Neural crest cell (in vitro differentiated cells): ENCODE measurements at regions not wholly inside any gene's neighbourhood (a gene's known extent, or its start where the extent isn't known, plus 50 kb on each side); places are given as distances from the start of the nearest gene placed in this dataset.

ENCODE experiments used
- DNase-seq: peaks from one replicate; pipeline ENCODE4 v3.0.0; 2021; ENCODE audit warnings: low read depth, mixed read lengths, low spot score
- H3K27ac Mint-ChIP-seq: one replicate; pipeline ENCODE4 v1.8.0; 2021; ENCODE audit warnings: mild to moderate bottlenecking, mixed read lengths; ENCODE audit not compliant: unreplicated experiment
- H3K27me3 Mint-ChIP-seq: 2 replicates; pipeline ENCODE4 v1.8.0; 2021; ENCODE audit warnings: low read depth, mild to moderate bottlenecking, mixed read lengths
- H3K36me3 Mint-ChIP-seq: 2 replicates; pipeline ENCODE4 v1.8.0; 2021; ENCODE audit warnings: low read depth, mild to moderate bottlenecking, mixed read lengths
- H3K4me1 Mint-ChIP-seq: 2 replicates; pipeline ENCODE4 v1.8.0; 2021; ENCODE audit warnings: mixed read lengths
- H3K4me3 Mint-ChIP-seq: one replicate; pipeline ENCODE4 v1.8.0; 2021; ENCODE audit warnings: mild to moderate bottlenecking, mixed read lengths
- H3K9me3 Mint-ChIP-seq: 2 replicates; pipeline ENCODE4 v1.8.0; 2021; ENCODE audit warnings: mixed read lengths
- TF ChIP-seq, protein P1 (sequence below): fragments of 200-600 bp; sonication (generic); conservative IDR thresholded peaks from 2 replicates; pipeline ENCODE4 v1.5.0; 2021; ENCODE audit warnings: antibody characterized with exemption, mild to moderate bottlenecking

DNA sequence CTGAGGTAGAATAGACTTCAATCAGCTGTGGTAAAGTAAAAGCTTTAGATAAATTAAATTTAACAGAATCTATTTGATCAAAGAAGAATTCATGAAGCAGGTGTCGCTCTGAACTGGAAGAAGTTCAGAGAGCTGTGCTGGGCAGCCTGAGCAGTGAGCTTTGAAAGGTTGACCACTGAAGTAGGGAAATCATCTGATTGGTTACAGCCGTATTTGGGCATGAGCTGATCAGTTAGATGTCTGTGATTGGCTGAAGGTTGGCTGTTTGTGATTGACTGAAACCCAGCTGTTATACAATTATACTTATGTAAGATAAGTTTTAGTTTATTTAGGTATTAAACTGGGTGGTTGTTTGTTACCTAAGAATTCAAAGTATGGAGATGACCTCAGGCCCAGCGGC lies 1174.6 kb downstream of the CDH9 start:
- H3K4me3 Mint-ChIP-seq: no peak overlapping the region
- TF ChIP-seq, protein P1, sequence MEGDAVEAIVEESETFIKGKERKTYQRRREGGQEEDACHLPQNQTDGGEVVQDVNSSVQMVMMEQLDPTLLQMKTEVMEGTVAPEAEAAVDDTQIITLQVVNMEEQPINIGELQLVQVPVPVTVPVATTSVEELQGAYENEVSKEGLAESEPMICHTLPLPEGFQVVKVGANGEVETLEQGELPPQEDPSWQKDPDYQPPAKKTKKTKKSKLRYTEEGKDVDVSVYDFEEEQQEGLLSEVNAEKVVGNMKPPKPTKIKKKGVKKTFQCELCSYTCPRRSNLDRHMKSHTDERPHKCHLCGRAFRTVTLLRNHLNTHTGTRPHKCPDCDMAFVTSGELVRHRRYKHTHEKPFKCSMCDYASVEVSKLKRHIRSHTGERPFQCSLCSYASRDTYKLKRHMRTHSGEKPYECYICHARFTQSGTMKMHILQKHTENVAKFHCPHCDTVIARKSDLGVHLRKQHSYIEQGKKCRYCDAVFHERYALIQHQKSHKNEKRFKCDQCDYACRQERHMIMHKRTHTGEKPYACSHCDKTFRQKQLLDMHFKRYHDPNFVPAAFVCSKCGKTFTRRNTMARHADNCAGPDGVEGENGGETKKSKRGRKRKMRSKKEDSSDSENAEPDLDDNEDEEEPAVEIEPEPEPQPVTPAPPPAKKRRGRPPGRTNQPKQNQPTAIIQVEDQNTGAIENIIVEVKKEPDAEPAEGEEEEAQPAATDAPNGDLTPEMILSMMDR: no peak
- H3K4me1 Mint-ChIP-seq: no peaks in the 10 kb centered on the region
- peaks cover 4% of the 10 kb centered on the region for H3K36me3 Mint-ChIP-seq
- no peak overlapping the region for H3K27ac Mint-ChIP-seq
- no peaks in the 10 kb centered on the region for H3K27me3 Mint-ChIP-seq
- DNase-seq: no peak
- H3K9me3 Mint-ChIP-seq: peaks cover 17% of the 10 kb centered on the region

DNA sequence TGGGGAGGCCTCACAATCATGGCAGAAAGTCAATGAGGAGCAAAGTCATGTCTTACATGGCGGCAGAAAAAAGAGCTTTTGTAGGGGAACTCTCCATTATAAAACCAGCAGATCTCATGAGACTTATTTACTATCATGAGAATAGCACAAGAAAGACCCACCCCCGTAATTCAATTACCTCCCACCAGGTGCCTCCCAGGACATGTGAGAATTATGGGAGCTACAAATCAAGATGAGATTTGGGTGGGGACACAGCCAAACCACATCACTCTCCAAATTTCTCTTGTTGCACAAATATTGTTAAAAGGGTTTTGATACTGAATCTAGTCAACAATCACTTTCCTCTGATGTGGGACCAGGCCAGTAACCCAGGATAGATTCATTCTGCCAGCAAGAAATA lies 1176.1 kb downstream of the CDH9 start:
- TF ChIP-seq, protein P1: no peak
- peaks cover 4% of the 10 kb centered on the region for H3K36me3 Mint-ChIP-seq
- H3K27ac Mint-ChIP-seq: no peak overlapping the region
- peaks cover 17% of the 10 kb centered on the region for H3K9me3 Mint-ChIP-seq
- DNase-seq: no peak
- no peaks in the 10 kb centered on the region for H3K27me3 Mint-ChIP-seq
- H3K4me3 Mint-ChIP-seq: no peak overlapping the region
- H3K4me1 Mint-ChIP-seq: no peaks in the 10 kb centered on the region

DNA sequence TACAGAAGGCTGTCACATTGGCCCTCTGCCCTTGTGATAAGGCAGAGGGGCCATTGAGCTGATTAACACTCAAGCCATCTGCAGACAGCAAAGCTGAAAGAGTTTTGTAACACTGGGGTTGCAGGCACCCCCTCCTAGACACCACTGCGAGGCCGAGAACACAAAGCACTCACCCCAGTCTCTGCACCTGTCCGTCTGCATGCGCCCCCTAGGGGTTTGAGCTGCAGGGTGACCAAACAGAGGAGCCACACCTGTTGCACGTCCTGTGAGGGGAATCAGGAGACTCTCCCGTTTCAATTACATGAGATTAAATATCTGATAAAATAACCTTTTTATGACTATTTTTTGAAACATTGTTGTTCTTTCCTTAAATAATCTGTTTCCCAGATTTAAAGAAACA lies 1180.4 kb downstream of the CDH9 start:
- H3K27me3 Mint-ChIP-seq: no peaks in the 10 kb centered on the region
- H3K9me3 Mint-ChIP-seq: peaks cover 13% of the 10 kb centered on the region

DNA sequence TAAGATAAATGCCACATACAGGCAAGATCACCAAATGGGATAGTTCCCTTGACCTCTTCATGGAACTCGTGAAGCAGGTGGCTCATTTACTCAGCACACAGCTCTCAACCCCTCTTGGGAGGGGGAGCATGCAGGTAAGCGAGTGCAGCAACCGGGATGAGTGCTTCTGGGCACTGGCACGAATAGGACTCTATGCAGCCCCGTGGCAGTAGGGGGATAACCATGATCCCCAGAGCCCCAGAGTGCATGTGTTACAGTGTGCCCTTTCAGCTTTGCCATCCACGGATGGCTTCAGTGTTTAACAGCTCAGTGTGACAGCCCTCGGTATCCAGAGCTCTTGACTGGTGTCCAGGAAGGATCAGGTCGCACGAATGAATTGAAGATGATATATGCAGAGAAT lies 1187.1 kb downstream of the CDH9 start:
- TF ChIP-seq, protein P1: no peak
- peaks cover 2% of the 10 kb centered on the region for H3K9me3 Mint-ChIP-seq
- no peaks in the 10 kb centered on the region for H3K4me1 Mint-ChIP-seq
- H3K4me3 Mint-ChIP-seq: no peak overlapping the region
- H3K27ac Mint-ChIP-seq: no peak overlapping the region
- H3K36me3 Mint-ChIP-seq: no peaks in the 10 kb centered on the region
- no peaks in the 10 kb centered on the region for H3K27me3 Mint-ChIP-seq
- no peak for DNase-seq

More for the DNA sequence above, 1180.4 kb downstream of the CDH9 start:
- DNase-seq: no peak
- Mint-ChIP-seq H3K4me3 (no peak overlapping the region), H3K27ac (no peak overlapping the region), H3K4me1 (no peaks in the 10 kb centered on the region), H3K36me3 (no peaks in the 10 kb centered on the region)
- TF ChIP-seq, protein P1: peak; percentile 36

DNA sequence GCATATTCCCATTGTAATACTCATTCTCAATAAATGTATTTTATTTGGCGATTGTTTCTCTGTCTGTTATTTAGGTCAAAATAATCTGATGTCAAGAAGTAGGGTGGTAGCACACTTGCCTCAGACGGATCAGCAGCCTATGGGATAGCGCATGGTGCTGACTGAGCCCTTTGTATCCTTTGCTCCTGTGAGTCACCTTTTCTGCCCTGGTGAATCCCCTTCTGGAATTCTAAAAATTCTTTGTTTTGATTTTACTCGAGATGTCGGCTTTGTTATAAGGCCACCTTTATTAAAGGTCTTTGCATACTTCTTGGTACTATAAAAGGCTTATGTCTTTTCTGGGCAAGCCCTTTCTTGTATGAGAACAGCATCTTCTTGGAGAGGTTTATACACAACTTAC lies 1187.8 kb downstream of the CDH9 start:
- DNase-seq: no peak
- TF ChIP-seq, protein P1: no peak
- Mint-ChIP-seq H3K36me3 (no peaks in the 10 kb centered on the region), H3K27me3 (no peaks in the 10 kb centered on the region), H3K27ac (no peak overlapping the region), H3K4me1 (no peaks in the 10 kb centered on the region), H3K9me3 (peaks cover 4% of the 10 kb centered on the region), H3K4me3 (no peak overlapping the region)

GRCh38 chr5:25849270-25849669 lies 1189.1 kb downstream of the CDH9 start:
- H3K27ac Mint-ChIP-seq: no peak overlapping the region

More at GRCh38 chr5:25849270-25849669, 1189.1 kb downstream of the CDH9 start:
- H3K27me3 Mint-ChIP-seq: no peaks in the 10 kb centered on the region
- no peak for DNase-seq
- TF ChIP-seq, protein P1: no peak
- no peaks in the 10 kb centered on the region for H3K4me1 Mint-ChIP-seq
- peaks cover 4% of the 10 kb centered on the region for H3K9me3 Mint-ChIP-seq
- H3K36me3 Mint-ChIP-seq: no peaks in the 10 kb centered on the region
- H3K4me3 Mint-ChIP-seq: no peak overlapping the region
